ENCODE measurements at regions not wholly inside any gene's neighbourhood (a gene's known extent, or its start where the extent isn't known, plus 50 kb on each side); places are given as distances from the start of the nearest gene placed in this dataset.

- H3K4me3 ChIP-seq (ENCODE audit: low read depth, poor library complexity, severe bottlenecking) = no peak overlapping the region
- intact Hi-C loops (cut with DNase I; ENCODE audit: low total_unique reads) = no loop called here
- DNase-seq (ENCODE audit: low spot score in 2 of 2) = no peak
- WGBS, 2 donors = 41 to 47% methylated on average over 8 of the region's 8 CpGs
- TF ChIP-seq POLR2A (IDR thresholded peaks at IDR 0.05) (no peak), CTCF (IDR thresholded peaks at IDR 0.05) (no peak)
Measured at GRCh38 chr4:24117975-24118374, 228.1 kb upstream of the PPARGC1A start.

GRCh38 chr4:24116107-24116506 is 226.3 kb upstream of the PPARGC1A start:
- WGBS, 2 donors = 74 to 78% methylated on average over 3 of the region's 3 CpGs
- intact Hi-C loops (cut with DNase I; ENCODE audit: low total_unique reads) = no loop called here
- DNase-seq (ENCODE audit: low spot score in 2 of 2) = no peak
- H3K4me3 ChIP-seq (ENCODE audit: low read depth, poor library complexity, severe bottlenecking) = no peak overlapping the region
- TF ChIP-seq POLR2A (IDR thresholded peaks at IDR 0.05) = no peak
- no peak for TF ChIP-seq CTCF (IDR thresholded peaks at IDR 0.05)

- DNase-seq (ENCODE audit: low spot score in 2 of 2) = no peak
- WGBS, 2 donors = 79 to 80% methylated on average over 8 of the region's 8 CpGs
- TF ChIP-seq POLR2A (IDR thresholded peaks at IDR 0.05) (no peak), CTCF (IDR thresholded peaks at IDR 0.05) (no peak)
- no peak overlapping the region for H3K4me3 ChIP-seq (ENCODE audit: low read depth, poor library complexity, severe bottlenecking)
- intact Hi-C loops (cut with DNase I; ENCODE audit: low total_unique reads) = no loop called here
Measured at GRCh38 chr4:24114919-24115500, 225.2 kb upstream of the PPARGC1A start.

DNA sequence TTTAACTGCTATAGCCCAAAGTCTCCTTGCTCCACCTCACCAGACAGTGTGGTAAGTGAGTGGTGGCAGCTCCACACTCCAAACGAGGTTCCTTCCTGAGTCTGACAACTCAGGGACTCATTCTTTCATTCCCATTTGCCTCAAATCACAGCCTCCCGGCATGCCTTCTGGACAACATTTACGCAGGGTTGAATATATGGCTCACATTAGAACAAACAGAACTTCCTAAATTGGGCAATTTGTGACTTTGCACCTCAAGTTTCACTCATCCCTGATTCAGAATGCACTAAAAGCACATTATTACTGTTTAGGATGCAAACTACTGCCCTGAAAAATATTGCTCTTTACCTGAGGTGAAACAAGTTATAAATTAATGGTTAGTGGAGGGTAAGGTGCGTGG is 224.6 kb upstream of the PPARGC1A start:
- H3K4me3 ChIP-seq (ENCODE audit: low read depth, poor library complexity, severe bottlenecking) = no peak overlapping the region
- 72 to 75% methylated on average over 4 of the region's 4 CpGs for WGBS, 2 donors
- no peak for DNase-seq (ENCODE audit: low spot score in 2 of 2)
- no peak for TF ChIP-seq POLR2A (IDR thresholded peaks at IDR 0.05)
- TF ChIP-seq CTCF (IDR thresholded peaks at IDR 0.05) = no peak
- intact Hi-C loops (cut with DNase I; ENCODE audit: low total_unique reads) = no loop called here

DNA sequence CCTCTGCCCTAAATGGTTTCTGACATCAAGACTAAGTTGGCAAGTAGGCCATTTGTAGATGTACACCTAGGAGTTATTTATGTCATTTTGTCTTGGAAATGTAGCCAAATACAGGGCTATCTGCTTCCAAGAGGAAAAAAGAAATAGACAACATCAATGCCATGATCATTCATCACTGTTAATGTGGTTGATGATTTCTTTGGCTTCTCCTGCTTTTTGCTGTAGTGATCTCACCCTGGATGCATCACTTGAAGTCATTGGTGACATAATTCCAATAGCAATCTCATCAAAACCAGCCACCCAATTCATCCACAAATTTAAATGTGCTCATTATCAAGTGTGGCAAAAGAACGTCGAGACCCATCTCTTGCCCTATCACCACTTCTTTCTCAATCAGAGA is 222.6 kb upstream of the PPARGC1A start:
- no peak overlapping the region for H3K4me3 ChIP-seq (ENCODE audit: low read depth, poor library complexity, severe bottlenecking)
- TF ChIP-seq POLR2A (IDR thresholded peaks at IDR 0.05) (no peak), CTCF (IDR thresholded peaks at IDR 0.05) (no peak)
- DNase-seq (ENCODE audit: low spot score in 2 of 2) = no peak
- intact Hi-C loops (cut with DNase I; ENCODE audit: low total_unique reads) = no loop called here
- 83 to 90% methylated on average over 2 of the region's 2 CpGs for WGBS, 2 donors

DNA sequence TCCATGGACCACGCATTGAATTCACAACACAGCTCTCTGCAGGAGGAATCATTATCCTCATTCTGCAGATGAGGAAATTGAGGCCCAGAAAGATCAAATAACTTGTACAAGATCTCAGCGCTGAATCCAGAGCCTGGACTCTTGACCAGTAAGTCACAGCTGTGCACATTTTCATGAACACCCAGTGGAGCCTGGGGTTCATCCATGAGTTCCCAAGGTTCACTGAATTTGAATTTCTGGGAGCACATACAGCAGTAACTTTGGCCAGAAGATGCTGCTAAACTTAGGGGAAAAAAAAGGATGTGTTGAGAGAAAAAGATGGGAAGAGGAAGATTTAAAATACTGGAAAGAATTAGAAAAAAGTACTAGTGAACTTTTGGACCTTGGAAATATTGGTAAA is 218.7 kb upstream of the PPARGC1A start:
- no peak overlapping the region for H3K4me3 ChIP-seq (ENCODE audit: low read depth, poor library complexity, severe bottlenecking)
- 95 to 98% methylated on average over 2 of the region's 2 CpGs for WGBS, 2 donors
- no peak for TF ChIP-seq CTCF (IDR thresholded peaks at IDR 0.05)
- TF ChIP-seq POLR2A (IDR thresholded peaks at IDR 0.05) = no peak
- DNase-seq (ENCODE audit: low spot score in 2 of 2) = no peak
- intact Hi-C loops (cut with DNase I; ENCODE audit: low total_unique reads) = no loop called here
